ENCODE measurements at regions not wholly inside any gene's neighbourhood (a gene's known extent, or its start where the extent isn't known, plus 50 kb on each side); places are given as distances from the start of the nearest gene placed in this dataset.

DNA sequence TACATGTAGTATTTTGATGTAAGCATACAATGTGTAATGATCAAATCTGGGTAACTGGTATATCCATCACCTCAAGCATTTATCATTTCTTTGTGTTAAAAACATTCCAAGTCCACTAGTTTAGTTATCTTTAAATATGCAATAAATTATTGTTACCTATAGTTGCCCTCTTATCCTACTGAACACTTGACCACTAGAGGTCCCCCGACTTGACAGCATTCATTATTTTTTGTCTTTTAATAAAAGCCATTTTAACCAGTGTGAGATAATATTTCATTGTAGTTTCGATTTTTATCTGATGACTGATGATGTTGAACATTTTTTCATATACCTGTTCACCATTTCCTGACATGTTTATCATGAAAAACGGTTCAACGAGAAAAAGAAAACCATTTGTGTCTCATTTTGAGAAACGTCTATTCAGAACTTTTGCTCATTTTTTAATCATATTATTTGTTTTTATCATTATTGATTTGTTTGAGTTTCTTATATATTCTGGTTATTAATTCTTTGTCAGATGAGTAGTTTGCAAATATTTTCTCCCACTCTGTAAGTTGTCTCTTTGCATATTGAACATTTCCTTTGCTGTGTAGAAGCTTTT is 199.0 kb upstream of the CXXC4 start:
- POLR2A ChIA-PET = no interaction called here
- CTCF ChIA-PET = interaction anchor here (0.7 kb wide), 1 partner anchor 608 kb away, joined by 3 read pairs; no protein-coding TSS in a partner anchor

GRCh38 chr4:104716584-104716983 is 221.9 kb upstream of the CXXC4 start:
- CTCF ChIA-PET = no interaction called here
- Histone ChIP-seq H3K4me3 (ENCODE audit: low read depth, low read length) (no peak overlapping the region), H3K27ac (ENCODE audit: extremely low read depth, low read depth, low read length) (no peak overlapping the region), H3K4me1 (ENCODE audit: control insufficient read depth, insufficient read depth, low read length) (no peaks in the 10 kb centered on the region), H3K9me3 (ENCODE audit: control insufficient read depth, insufficient read depth, low read depth, low read length) (no peaks in the 10 kb centered on the region), H3K36me3 (ENCODE audit: control insufficient read depth in 2 of 2, insufficient read depth in 1 of 2, low read length in 2 of 2) (no peaks in the 10 kb centered on the region)
- TF ChIP-seq ZNF558 (tag by site-specific recombination; IDR thresholded peaks at IDR 0.05) (no peak), ZNF10 (tag by site-specific recombination; IDR thresholded peaks at IDR 0.05) (no peak), ZNF76 (tag by site-specific recombination; IDR thresholded peaks at IDR 0.05; ENCODE audit: borderline replicate concordance, low read depth) (no peak), ZNF843 (tag by site-specific recombination; IDR thresholded peaks at IDR 0.05) (no peak), ELK4 (IDR thresholded peaks at IDR 0.05; ENCODE audit: borderline replicate concordance, low read depth, low read length) (no peak), ZNF112 (tag by site-specific recombination; IDR thresholded peaks at IDR 0.05) (no peak), SP2 (tag by site-specific recombination; IDR thresholded peaks at IDR 0.05) (no peak), ZNF26 (tag by site-specific recombination; IDR thresholded peaks at IDR 0.05) (no peak)
- POLR2A ChIA-PET = no interaction called here

More for the DNA sequence above, 199.0 kb upstream of the CXXC4 start:
- Histone ChIP-seq H3K4me3 (ENCODE audit: low read depth, low read length) (no peak overlapping the region), H3K27ac (ENCODE audit: extremely low read depth, low read depth, low read length) (no peak overlapping the region), H3K4me1 (ENCODE audit: control insufficient read depth, insufficient read depth, low read length) (no peaks in the 10 kb centered on the region), H3K9me3 (ENCODE audit: control insufficient read depth, insufficient read depth, low read depth, low read length) (no peaks in the 10 kb centered on the region), H3K36me3 (ENCODE audit: control insufficient read depth in 2 of 2, insufficient read depth in 1 of 2, low read length in 2 of 2) (no peaks in the 10 kb centered on the region)
- no peak for TF ChIP-seq ZNF510 (tag by site-specific recombination; IDR thresholded peaks at IDR 0.05; ENCODE audit: insufficient replicate concordance)
- TF ChIP-seq ZBTB20 (tag by site-specific recombination; IDR thresholded peaks at IDR 0.05) = no peak
- TF ChIP-seq SALL2 (tag by site-specific recombination; IDR thresholded peaks at IDR 0.05; ENCODE audit: borderline replicate concordance) = no peak
- no peak for TF ChIP-seq KLF10 (tag by site-specific recombination; IDR thresholded peaks at IDR 0.05)
- no peak for TF ChIP-seq ZNF16 (tag by site-specific recombination; IDR thresholded peaks at IDR 0.05; ENCODE audit: low read depth)
- TF ChIP-seq SP2 (tag by site-specific recombination; IDR thresholded peaks at IDR 0.05) = no peak
- no peak for TF ChIP-seq ZNF585B (tag by site-specific recombination; IDR thresholded peaks at IDR 0.05)
- TF ChIP-seq KLF8 (tag by site-specific recombination; IDR thresholded peaks at IDR 0.05) = no peak
- TF ChIP-seq ZNF530 (tag by site-specific recombination; IDR thresholded peaks at IDR 0.05; ENCODE audit: low read depth) = no peak

DNA sequence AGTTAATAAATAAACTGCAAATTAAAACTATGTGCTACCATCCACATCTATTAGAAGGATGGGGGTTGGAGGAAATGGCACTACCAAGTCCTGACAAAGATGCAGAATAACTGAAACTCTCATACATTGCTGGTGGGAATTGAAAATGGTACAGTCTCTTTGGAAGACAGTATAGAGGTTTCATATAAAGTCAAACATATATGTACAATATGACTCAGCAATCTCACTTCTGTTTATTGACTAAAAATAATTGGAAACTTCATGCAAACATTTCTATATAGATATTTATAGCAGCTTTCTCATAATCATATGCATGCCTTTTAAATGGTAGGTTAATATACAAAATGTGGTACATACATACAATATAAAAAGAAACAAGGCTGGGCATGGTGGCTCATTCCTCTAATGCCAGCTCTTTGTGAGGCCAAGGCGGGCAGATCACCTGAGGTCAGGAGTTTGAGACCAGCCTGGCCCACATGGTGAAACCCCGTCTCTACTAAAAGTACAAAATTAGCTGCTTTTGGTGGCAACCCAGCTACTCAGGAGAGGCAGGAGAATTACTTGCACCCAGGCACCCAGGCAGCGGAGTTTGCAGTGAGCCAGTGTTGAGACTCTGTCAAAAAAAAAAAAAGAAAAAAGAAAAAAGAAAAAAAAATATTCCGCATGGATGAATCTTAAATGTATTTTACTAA is 225.0 kb upstream of the CXXC4 start:
- ChIA-PET CTCF (no interaction called here), POLR2A (no interaction called here)
- Histone ChIP-seq H3K27ac (ENCODE audit: extremely low read depth, low read depth, low read length) (no peak overlapping the region), H3K9me3 (ENCODE audit: control insufficient read depth, insufficient read depth, low read depth, low read length) (no peaks in the 10 kb centered on the region), H3K4me3 (ENCODE audit: low read depth, low read length) (no peak overlapping the region), H3K36me3 (ENCODE audit: control insufficient read depth in 2 of 2, insufficient read depth in 1 of 2, low read length in 2 of 2) (no peaks in the 10 kb centered on the region), H3K4me1 (ENCODE audit: control insufficient read depth, insufficient read depth, low read length) (no peaks in the 10 kb centered on the region)
- TF ChIP-seq ZNF266 (tag by site-specific recombination; IDR thresholded peaks at IDR 0.05; ENCODE audit: low read depth) = no peak
- no peak for TF ChIP-seq ZNF16 (tag by site-specific recombination; IDR thresholded peaks at IDR 0.05; ENCODE audit: low read depth)
- TF ChIP-seq SCRT2 (tag by site-specific recombination; IDR thresholded peaks at IDR 0.05) = no peak
- TF ChIP-seq ZNF707 (tag by site-specific recombination; IDR thresholded peaks at IDR 0.05) = no peak
- no peak for TF ChIP-seq ZNF776 (tag by site-specific recombination; IDR thresholded peaks at IDR 0.05; ENCODE audit: borderline replicate concordance)
- TF ChIP-seq KLF1 (tag by site-specific recombination; IDR thresholded peaks at IDR 0.05) = no peak
- no peak for TF ChIP-seq ZFHX2 (tag by site-specific recombination; conservative IDR thresholded peaks at IDR 0.05)
- TF ChIP-seq, protein P1, sequence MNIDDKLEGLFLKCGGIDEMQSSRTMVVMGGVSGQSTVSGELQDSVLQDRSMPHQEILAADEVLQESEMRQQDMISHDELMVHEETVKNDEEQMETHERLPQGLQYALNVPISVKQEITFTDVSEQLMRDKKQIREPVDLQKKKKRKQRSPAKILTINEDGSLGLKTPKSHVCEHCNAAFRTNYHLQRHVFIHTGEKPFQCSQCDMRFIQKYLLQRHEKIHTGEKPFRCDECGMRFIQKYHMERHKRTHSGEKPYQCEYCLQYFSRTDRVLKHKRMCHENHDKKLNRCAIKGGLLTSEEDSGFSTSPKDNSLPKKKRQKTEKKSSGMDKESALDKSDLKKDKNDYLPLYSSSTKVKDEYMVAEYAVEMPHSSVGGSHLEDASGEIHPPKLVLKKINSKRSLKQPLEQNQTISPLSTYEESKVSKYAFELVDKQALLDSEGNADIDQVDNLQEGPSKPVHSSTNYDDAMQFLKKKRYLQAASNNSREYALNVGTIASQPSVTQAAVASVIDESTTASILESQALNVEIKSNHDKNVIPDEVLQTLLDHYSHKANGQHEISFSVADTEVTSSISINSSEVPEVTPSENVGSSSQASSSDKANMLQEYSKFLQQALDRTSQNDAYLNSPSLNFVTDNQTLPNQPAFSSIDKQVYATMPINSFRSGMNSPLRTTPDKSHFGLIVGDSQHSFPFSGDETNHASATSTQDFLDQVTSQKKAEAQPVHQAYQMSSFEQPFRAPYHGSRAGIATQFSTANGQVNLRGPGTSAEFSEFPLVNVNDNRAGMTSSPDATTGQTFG (tag by site-specific recombination; IDR thresholded peaks at IDR 0.05; ENCODE audit: borderline replicate concordance) = no peak
- no peak for TF ChIP-seq ZNF324 (tag by site-specific recombination; IDR thresholded peaks at IDR 0.05)
- TF ChIP-seq HOXC10 (CRISPR knock-in tag; IDR thresholded peaks at IDR 0.05) = no peak
- no peak for TF ChIP-seq SP2 (tag by site-specific recombination; IDR thresholded peaks at IDR 0.05)

Measured in HEK293 (cell line).